HG03460 (cell line): ENCODE measurements at regions not wholly inside any gene's neighbourhood (a gene's known extent, or its start where the extent isn't known, plus 50 kb on each side); places are given as distances from the start of the nearest gene placed in this dataset.
"Not testable (repeated sequence)": the region's sequence is repeated elsewhere in the genome, so short reads cannot be mapped to it uniquely, and the experiment has no call there.

Source experiments
- ATAC-seq: cut with Tn5 transposase; IDR thresholded peaks from one replicate; pipeline ENCODE4 v1.9.1; 2021; ENCODE audit not compliant: unreplicated experiment

DNA sequence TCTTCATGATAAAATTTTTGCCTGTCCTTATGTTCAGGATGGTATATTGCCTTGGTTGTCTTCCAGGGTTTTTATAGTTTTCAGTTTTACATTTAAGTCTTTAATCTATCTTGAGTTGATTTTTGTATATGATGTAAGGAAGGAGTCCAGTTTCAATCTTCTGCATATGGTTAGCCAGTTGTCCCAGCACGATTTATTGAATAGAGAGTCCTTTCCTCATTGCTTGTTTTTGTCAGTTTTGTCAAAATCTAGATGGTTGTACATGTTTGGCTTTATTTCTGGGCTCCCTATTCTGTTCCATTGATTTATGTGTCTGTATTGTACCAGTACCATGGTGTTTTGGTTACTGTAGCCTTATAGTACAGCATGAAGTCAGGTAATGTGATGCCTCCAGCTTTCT, 91.6 kb upstream of the FAM98A start:
- ATAC-seq = not testable (repeated sequence)

DNA sequence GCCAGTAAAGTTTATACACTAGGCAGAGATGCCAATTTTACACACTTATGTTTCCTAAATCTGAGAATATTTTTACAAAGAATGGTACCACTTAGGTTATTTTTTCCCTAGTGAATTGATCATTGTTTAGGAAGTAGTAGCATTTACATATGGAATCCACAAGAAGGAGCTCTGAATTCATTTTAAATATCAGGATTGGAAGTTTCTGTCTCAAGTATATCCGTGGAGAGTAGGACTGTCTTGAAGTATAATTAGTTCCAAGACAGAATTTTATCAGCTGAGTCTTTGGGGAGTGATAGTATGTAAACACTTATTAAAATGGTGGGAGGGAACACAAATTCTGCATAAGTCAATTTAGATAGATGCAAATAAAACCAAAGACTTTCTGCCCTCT, 82.3 kb upstream of the FAM98A start:
- ATAC-seq = no peak

DNA sequence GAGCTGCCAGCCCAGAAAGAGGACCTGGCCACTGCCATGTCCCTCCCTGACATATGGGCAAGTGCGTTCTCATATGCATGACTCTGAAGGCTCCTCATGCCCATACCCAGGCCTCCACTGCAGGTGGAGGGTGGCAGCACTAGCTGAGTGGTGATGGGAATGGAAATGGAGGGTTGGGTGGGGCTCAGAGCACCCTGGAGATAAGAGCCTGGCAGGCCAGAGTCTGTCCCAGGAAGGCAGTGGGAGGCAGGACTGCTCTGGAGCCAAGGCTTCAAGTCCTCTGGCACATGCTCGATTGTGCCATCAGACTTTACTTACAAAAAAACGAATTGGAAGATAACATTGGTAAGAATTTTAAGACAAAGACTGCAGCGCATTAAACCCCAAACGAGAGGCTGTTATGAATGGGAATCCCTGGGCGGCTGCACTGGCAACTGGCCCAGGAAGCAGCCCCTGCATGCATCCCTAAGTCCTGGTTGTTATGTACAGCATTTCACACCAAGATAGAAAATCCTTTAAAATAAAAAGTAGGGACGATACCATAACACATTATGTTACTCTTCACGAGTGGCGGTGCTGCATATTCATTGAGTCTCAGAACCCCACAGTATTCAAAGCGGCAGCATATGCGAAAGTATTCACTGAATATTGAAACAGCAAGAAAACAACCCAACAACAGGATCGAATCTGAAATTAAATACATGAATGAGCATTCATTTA, 81.7 kb upstream of the FAM98A start:
- ATAC-seq = no peak

DNA sequence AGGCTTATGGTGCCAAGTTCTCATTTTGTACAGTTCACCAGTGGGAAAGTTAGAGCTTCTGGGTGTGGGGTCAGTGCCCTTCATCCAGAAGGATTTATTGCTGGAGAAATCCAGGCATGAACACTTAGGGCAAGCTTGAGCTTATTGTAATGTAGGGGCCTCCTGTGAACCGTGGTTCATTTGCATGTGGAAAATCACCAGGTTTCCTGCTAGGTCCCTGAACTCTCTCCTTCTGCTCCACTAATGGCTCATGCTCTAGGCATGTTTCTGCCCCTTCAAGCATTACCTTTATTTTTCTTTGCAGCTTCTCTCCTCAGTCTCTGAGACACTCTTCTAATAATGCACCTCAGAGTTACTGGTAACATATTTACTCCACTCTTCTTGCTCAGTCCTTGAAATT, 79.3 kb upstream of the FAM98A start:
- no peak for ATAC-seq

DNA sequence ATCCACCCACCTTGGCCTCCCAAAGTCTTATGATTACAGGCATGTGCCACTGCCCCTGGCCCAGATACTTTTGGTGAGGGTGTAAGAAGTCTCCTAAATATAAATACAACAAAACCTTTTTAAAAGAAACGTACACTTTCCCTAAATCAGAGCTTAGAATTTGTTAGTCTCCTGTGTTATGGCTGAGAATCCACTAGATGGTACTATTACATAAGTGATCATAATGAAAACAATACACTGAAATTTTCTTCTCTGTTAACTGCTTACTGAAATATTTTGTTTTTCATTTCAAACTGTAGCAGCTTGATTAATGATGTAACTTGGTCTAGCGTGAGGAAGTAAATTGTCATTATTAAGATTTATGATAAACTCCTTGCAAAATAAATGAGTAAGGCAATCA, 74.8 kb upstream of the FAM98A start:
- ATAC-seq = no peak

DNA sequence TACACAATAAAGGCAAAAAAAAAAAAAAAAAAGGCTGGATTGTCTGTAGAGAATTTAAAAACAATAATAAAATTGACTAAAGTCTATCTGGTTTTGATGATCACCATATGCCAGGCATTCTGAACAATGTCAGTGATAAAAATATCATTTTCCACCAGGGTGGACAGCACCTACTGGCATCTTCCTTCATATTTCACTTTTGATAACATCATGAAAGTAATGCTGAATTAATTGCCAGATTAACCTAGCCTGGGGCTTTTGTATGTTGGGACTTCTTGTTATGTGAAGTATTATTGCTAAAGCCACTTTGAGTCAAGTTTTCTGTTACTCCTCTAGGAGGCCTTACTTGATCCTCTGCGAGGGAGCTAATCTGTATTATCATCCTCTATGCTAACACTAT, 73.8 kb upstream of the FAM98A start:
- ATAC-seq = no peak

DNA sequence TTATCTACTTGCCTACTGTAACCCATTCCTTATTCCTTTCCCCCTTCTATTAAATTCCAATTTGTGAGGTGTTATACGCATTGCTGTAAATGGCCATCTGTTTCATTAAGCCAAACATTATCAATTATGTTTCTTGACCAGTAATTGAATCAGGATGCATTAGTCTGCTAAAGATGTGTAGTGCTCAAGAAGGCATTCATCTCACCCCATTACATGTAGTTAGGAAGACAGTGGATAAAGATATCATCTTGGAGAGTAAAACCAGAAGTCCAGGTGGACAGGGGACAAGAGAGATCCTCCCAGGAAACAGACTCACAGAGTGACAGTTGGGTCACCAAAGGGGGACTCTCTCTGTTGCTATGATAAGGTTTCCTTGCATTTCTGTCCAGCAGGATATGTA, 73.3 kb upstream of the FAM98A start:
- no peak for ATAC-seq

DNA sequence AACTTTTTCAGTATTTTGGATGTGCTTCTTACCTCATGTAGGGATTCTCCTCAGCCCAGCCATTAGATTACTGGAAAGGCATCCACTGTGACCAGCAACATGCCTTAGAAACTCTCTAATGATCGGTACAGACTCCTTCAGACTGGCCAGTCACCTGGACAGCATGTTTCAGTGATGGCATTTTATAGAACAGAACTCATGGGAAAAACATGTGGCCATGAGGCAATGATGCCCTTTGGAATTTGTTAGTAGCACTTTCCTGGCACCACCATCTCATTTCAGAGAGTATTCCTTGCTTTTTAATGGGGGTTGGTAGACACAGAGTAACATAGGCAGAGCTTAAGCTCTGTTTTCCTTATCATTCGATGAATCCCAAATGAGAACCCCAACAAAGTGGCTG, 72.1 kb upstream of the FAM98A start:
- ATAC-seq = no peak

DNA sequence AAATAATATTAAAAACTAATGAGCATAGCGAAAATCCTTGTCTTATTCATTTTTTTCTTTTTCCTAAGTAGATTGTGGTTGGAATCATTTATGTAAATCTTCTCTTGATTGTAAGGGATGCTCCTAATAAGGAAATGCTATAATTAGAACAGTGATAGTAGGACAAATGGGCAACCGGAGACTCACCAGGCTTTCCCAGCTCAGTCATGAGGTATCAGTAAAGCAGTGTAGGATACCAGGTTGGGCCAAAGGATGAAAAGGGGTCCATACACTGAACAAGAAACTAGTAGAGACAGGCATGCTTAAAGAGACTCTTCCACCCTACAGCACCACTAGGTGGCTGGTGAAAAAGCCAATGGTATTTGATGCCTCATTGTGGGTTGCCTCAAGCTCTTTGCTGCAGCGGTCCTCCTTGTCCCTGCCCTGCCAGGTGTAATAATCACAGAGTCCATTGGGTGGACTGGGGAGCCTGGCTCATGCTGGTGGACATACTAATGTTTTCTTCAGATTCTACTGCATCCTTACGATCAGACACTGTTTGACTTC, 71.4 kb upstream of the FAM98A start:
- no peak for ATAC-seq

DNA sequence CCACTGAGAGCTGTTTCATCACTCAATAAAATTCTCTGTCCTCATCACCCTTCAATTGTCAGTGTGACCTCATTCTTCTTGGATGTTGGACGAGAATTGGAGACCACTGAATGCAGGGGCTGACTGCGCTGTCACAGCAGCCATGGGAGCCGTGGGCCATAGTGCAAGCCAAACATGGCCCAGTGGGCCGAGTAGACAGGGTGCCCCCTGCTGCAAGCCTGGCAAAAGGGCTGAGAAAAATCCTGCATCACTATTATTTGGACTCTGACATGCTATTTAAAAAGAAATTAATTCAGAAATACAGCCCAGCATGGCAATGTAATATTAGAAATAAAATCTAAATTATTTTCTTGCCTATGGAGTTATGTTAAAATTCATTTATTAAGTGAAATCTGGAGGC, 67.8 kb upstream of the FAM98A start:
- ATAC-seq = no peak

DNA sequence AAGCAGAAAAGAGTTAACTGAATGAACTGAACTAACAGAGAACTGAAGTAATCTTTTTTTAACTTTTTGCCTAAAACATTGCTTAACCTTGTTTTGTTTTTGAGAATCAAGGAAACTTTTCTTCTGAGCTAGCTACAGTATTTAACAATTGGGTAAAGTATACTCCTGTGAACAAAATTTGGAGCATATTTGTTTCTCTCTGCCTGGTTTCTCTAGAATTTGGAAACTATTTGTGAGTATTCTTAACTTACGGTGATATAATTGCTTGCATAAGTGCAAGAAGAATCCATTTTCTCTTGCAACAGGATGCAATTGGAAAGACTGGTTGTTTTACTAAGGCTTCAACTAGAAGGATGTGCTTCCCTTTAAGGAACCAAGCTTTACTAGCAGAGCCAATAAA, 65.9 kb upstream of the FAM98A start:
- no peak for ATAC-seq

DNA sequence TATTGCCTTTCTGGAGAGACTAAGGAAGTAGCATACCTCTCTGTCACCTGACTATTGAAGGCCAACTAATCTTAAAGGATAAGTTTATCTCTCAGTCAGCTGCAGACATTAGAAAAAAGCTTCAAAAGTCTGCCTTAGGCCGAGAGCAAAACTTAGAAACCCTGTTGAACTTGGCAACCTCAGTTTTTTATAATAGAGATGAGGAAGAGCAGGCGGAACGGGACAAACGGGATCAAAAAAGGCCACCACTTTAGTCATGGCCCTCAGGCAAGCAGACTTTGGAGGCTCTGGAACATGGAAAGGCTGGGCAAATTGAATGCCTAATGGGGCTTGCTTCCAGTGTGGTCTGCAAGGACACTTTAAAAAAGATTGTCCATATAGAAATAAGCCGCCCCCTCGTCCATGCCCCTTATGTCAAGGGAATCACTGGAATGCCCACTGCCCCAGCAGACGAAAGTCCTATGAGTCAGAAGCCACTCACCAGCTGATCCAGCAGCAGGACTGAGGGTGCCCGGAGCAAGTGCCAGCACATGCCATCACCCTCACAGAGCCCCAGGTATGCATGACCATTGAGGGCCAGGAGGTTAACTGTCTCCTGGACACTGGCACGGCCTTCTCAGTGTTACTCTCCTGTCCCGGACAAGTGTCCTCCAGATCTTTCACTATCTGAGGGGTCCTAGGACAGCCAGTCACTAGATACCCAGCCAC, 61.5 kb upstream of the FAM98A start:
- no peak for ATAC-seq

DNA sequence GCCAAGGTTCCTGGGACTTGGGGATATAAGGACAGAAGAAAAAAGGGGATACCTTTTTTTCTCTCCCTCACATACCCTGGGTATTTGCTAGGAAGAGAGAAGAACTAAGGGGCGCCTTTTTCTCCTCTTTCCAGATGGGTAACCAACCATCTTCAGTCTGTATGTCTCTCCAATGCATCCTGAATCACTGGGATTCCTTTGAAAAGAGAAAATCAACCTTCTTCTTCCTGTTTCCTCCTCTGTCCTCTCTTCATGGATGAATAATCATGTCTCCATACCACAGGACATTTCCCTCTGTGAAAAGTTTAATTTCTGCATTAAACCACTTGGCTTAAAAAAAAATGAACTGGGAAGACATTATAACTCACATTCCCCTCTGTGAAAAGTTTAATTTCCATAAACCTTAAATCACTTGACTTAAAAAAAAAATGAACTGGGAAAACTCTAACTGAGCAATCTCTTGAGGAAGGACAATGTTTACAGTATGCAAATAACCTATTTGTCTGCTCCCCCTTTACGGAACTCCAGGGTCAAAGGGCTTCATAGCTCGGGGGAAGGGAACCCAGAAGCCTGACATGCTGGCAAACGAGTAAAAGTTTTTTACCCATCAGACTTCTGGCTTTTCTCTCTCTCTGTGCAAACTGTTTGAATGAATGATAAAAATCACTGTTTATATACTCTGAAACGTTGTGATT, 56.7 kb upstream of the FAM98A start:
- no peak for ATAC-seq

DNA sequence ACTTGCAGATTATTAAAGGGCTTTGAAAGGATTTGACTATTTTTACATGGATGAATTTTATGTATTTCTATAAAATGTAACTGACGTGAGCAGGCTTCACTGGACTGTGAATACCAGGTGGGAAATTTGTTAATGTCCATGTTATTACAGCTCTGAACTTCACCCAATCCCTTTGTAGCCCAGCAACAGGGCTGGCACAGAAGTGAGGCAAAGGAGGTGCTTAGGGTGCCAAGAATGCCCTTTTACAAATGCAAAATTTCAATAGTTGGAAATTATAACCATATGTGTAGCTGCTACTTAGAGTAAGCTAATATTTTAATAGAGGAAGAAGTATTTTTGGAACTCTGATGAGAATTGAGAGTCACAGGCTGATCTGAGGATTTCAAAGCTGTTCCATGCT, 53.7 kb upstream of the FAM98A start:
- no peak for ATAC-seq

DNA sequence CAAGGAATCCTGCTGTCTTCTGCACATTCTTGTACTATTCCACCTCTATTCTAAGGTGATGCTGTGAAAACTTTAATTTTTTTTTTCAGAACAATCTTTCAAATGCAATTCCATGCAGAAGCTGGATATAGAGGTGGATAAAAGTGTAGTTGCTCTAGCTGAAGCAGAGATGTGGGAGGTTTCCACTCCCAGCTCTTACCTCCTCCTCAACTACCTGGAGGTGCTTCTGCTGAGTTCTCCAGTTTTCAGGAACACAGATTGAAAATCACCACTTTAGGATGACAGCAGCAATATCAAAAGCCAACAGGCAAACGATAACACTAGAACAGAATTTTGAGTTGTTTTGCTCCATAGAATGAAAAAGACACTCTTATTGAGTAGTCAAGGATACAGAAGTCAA, 51.1 kb upstream of the FAM98A start:
- ATAC-seq = no peak
